NB4 (cell line): ENCODE measurements at regions not wholly inside any gene's neighbourhood (a gene's known extent, or its start where the extent isn't known, plus 50 kb on each side); places are given as distances from the start of the nearest gene placed in this dataset.
A peak's percentile ranks its signal among the peaks of the same experiment; 100 is the strongest.

Experiments used
- DNase-seq: peaks from one replicate; pipeline ENCODE4 v3.0.0; 2010; ENCODE audit warnings: low read depth
- H3K4me3 ChIP-seq: one replicate; pipeline ENCODE4 v1.5.1; 2011; ENCODE audit warnings: mild to moderate bottlenecking, low read depth, low read length, moderate library complexity
- CTCF ChIP-seq: IDR thresholded peaks from one replicate; pipeline ENCODE4 v1.5.1; 2012; ENCODE audit warnings: low read depth, low read length
- MAX ChIP-seq: IDR thresholded peaks from 2 replicates; pipeline ENCODE4 v1.6.1; 2011; ENCODE audit warnings: low read depth, low read length
- MYC ChIP-seq: IDR thresholded peaks from 2 replicates; pipeline ENCODE4 v1.6.1; 2011; ENCODE audit warnings: low read depth, low read length
- POLR2A ChIP-seq: IDR thresholded peaks from 2 replicates; pipeline ENCODE4 v1.6.1; 2011; ENCODE audit warnings: mild to moderate bottlenecking; ENCODE audit not compliant: insufficient read length; ENCODE audit errors: extremely low read depth

GRCh38 chr10:83410570-83410969, 728.7 kb upstream of the GHITM start:
- no peak for TF ChIP-seq MYC
- no peak for TF ChIP-seq MAX
- TF ChIP-seq POLR2A: no peak
- no peak for DNase-seq
- no peak overlapping the region for H3K4me3 ChIP-seq

GRCh38 chr10:83425306-83425705, 714.0 kb upstream of the GHITM start:
- TF ChIP-seq POLR2A: no peak
- TF ChIP-seq MAX: no peak
- TF ChIP-seq MYC: no peak
- no peak for TF ChIP-seq CTCF
- DNase-seq: no peak
- no peak overlapping the region for H3K4me3 ChIP-seq

- DNase-seq: no peak
- TF ChIP-seq CTCF (no peak), MAX (no peak), MYC (no peak), POLR2A (no peak)
- no peak overlapping the region for H3K4me3 ChIP-seq
These were observed 712.2 kb upstream of the GHITM start for GRCh38 chr10:83427101-83427500.

- peak; percentile 16 for DNase-seq
- TF ChIP-seq POLR2A: no peak
- TF ChIP-seq MAX: no peak
- TF ChIP-seq MYC: no peak
- TF ChIP-seq CTCF: no peak
- no peak overlapping the region for H3K4me3 ChIP-seq
These were observed 706.9 kb upstream of the GHITM start for GRCh38 chr10:83432261-83433045.

GRCh38 chr10:83433705-83434104, 705.6 kb upstream of the GHITM start:
- no peak for DNase-seq
- TF ChIP-seq MAX (no peak), MYC (no peak), CTCF (no peak), POLR2A (no peak)
- H3K4me3 ChIP-seq: no peak overlapping the region

GRCh38 chr10:83448013-83448412, 691.3 kb upstream of the GHITM start:
- DNase-seq: no peak
- H3K4me3 ChIP-seq: no peak overlapping the region
- TF ChIP-seq CTCF (no peak), MAX (no peak), POLR2A (no peak), MYC (no peak)
